ENCODE measurements at regions not wholly inside any gene's neighbourhood (a gene's known extent, or its start where the extent isn't known, plus 50 kb on each side); places are given as distances from the start of the nearest gene placed in this dataset.

GRCh38 chr2:156834431-156834830 is 398.3 kb downstream of the GPD2 start:
- no peak overlapping the region for H3K27ac ChIP-seq
- no peak for DNase-seq (ENCODE audit: low read depth in 1 of 2, low spot score in 1 of 2)
- no peak overlapping the region for H3K4me3 ChIP-seq
- TF ChIP-seq, protein P1, sequence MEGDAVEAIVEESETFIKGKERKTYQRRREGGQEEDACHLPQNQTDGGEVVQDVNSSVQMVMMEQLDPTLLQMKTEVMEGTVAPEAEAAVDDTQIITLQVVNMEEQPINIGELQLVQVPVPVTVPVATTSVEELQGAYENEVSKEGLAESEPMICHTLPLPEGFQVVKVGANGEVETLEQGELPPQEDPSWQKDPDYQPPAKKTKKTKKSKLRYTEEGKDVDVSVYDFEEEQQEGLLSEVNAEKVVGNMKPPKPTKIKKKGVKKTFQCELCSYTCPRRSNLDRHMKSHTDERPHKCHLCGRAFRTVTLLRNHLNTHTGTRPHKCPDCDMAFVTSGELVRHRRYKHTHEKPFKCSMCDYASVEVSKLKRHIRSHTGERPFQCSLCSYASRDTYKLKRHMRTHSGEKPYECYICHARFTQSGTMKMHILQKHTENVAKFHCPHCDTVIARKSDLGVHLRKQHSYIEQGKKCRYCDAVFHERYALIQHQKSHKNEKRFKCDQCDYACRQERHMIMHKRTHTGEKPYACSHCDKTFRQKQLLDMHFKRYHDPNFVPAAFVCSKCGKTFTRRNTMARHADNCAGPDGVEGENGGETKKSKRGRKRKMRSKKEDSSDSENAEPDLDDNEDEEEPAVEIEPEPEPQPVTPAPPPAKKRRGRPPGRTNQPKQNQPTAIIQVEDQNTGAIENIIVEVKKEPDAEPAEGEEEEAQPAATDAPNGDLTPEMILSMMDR (IDR thresholded peaks at IDR 0.05; ENCODE audit: low read depth, low read length) = no peak
- H3K27me3 ChIP-seq = no peaks in the 10 kb centered on the region
- no peaks in the 10 kb centered on the region for H3K9me3 ChIP-seq (ENCODE audit: low read depth)
- H3K36me3 ChIP-seq = no peaks in the 10 kb centered on the region
- no peaks in the 10 kb centered on the region for H3K4me1 ChIP-seq (ENCODE audit: low read depth)

- Histone ChIP-seq H3K4me1 (ENCODE audit: low read depth) (no peaks in the 10 kb centered on the region), H3K27ac (no peak overlapping the region), H3K4me3 (no peak overlapping the region), H3K36me3 (no peaks in the 10 kb centered on the region), H3K27me3 (no peaks in the 10 kb centered on the region), H3K9me3 (ENCODE audit: low read depth) (no peaks in the 10 kb centered on the region)
- TF ChIP-seq, protein P1 (IDR thresholded peaks at IDR 0.05; ENCODE audit: low read depth, low read length) = no peak
- DNase-seq (ENCODE audit: low read depth in 1 of 2, low spot score in 1 of 2) = peak in 1 of 2 donors; percentile 30
These were observed 401.6 kb downstream of the GPD2 start for GRCh38 chr2:156837635-156838370.

DNA sequence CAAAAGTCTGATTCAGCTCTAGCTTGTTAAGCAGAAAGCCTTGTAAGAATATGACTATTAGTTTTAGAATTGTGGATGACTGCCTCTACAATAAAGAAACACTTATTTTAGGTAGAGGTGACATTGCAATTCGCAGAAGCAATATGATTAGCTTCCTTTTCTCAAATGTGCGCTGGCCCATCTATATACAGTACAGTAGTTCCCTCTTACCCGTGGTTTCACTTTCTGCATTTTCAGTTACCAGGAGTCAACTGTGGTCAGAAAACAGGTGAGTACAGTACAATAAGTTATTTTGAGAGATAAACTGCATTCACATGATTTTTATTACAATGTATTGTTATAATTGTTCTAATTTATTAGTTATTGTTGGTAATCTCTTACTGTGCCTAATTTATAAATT is 405.1 kb downstream of the GPD2 start:
- DNase-seq (ENCODE audit: low read depth in 1 of 2, low spot score in 1 of 2) = no peak
- Histone ChIP-seq H3K27ac (no peak overlapping the region), H3K9me3 (ENCODE audit: low read depth) (no peaks in the 10 kb centered on the region), H3K4me1 (ENCODE audit: low read depth) (peaks cover 7% of the 10 kb centered on the region), H3K4me3 (no peak overlapping the region), H3K36me3 (no peaks in the 10 kb centered on the region), H3K27me3 (no peaks in the 10 kb centered on the region)
- TF ChIP-seq, protein P1 (IDR thresholded peaks at IDR 0.05; ENCODE audit: low read depth, low read length) = no peak

DNA sequence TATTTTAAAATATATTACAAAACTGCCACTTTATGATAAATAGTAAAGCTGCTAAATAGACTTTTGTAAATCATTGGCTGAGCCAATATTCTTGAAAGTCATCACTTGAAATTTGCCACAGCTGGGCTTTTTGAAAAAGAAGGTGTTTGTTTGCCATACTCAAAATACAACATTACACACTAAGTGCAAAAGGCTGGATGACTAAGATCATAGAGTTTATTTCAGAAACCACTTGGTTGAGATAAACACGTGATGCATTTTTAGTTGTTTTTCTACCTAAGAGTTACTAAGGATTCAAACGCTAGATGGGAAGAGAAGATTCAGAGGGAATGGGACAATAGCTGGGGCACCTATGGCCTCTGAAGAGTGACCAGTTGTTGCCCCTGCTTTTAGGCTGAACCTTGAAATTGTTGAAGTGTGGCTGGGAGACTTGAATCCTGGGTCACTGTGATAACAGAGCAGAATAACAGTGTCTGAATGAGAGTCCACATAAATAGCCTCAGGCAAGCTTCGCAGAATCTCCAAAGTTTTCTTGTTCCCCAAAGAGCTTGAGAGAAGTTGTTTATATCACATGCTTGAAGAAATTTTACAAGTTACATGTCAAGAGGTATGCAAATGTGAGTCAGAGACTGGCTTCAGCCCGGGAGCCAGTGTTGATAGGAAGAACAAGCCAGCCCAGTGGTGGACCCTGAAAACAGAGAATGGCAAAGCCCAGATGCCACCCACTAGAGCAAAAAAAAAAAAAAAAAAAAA is 409.8 kb downstream of the GPD2 start:
- Histone ChIP-seq H3K27ac (no peak overlapping the region), H3K9me3 (ENCODE audit: low read depth) (no peaks in the 10 kb centered on the region), H3K36me3 (no peaks in the 10 kb centered on the region), H3K27me3 (no peaks in the 10 kb centered on the region), H3K4me3 (no peak overlapping the region), H3K4me1 (ENCODE audit: low read depth) (peaks cover 8% of the 10 kb centered on the region)
- TF ChIP-seq, protein P1 (IDR thresholded peaks at IDR 0.05; ENCODE audit: low read depth, low read length) = no peak
- DNase-seq (ENCODE audit: low read depth in 1 of 2, low spot score in 1 of 2) = peak in 1 of 2 donors; percentile 18

DNA sequence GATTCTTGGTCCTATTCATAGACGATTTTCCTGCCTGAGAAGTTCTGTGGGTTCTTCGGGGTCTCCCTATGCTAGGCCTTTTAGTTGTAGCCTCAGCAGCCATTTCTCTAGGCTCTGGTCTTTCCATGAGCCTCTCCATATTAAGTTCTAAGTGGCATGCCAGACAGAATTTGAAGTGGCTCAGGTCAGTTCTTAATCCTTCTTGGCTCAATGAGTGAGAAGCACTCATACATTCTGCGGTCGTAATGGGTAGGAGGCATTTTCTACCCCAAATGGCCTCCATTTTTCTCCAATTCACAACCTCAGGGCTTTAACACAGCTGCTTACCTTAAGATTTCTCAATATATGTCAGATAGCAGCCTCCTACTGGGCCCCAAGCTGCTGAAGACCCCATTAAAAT is 405.3 kb upstream of the GALNT5 start:
- no peak for DNase-seq (ENCODE audit: low read depth in 1 of 2, low spot score in 1 of 2)
- Histone ChIP-seq H3K36me3 (no peaks in the 10 kb centered on the region), H3K4me3 (no peak overlapping the region), H3K27me3 (no peaks in the 10 kb centered on the region), H3K4me1 (ENCODE audit: low read depth) (no peaks in the 10 kb centered on the region), H3K9me3 (ENCODE audit: low read depth) (no peaks in the 10 kb centered on the region), H3K27ac (no peak overlapping the region)
- TF ChIP-seq, protein P1 (IDR thresholded peaks at IDR 0.05; ENCODE audit: low read depth, low read length) = no peak

Data from cardiac muscle cell (in vitro differentiated cells and primary cell).